HUDEP-2 (cell line): ENCODE measurements at regions not wholly inside any gene's neighbourhood (a gene's known extent, or its start where the extent isn't known, plus 50 kb on each side); places are given as distances from the start of the nearest gene placed in this dataset.
"Not testable (repeated sequence)": the region's sequence is repeated elsewhere in the genome, so short reads cannot be mapped to it uniquely, and the experiment has no call there.

ENCODE experiments used
- DNase-seq, 76 experiments: peaks; one replicate each; lab custom pipeline; 2025; ENCODE audit not compliant: unreplicated experiment in 76 of 76; lab: John Stamatoyannopoulos, UW

DNA sequence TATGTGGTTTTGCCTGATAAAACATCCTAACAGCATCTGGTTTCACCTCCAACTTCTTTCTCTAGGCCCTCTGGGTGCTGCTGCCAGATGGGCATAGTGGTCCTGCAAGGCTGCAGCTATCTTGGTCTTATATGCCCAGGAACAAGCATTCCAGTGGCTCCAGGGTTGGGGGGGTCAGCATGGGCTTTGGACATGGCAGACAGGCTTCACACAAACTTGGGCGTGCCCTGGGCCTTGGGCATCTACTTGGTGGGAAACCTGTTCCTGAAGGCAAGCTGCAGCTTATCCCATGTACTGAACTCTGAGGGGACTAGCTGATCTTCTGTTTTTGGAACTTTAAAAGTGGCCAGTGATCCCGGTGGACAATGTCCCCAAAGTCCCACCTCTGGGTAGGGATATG is 54.9 kb upstream of the ZNF678 start:
- no peak for DNase-seq

GRCh38 chr1:227506490-227507393 is 56.6 kb upstream of the ZNF678 start:
- not testable (repeated sequence) for DNase-seq

- not testable (repeated sequence) for DNase-seq
Measured at GRCh38 chr1:227496045-227496444, 67.3 kb upstream of the ZNF678 start.

DNA sequence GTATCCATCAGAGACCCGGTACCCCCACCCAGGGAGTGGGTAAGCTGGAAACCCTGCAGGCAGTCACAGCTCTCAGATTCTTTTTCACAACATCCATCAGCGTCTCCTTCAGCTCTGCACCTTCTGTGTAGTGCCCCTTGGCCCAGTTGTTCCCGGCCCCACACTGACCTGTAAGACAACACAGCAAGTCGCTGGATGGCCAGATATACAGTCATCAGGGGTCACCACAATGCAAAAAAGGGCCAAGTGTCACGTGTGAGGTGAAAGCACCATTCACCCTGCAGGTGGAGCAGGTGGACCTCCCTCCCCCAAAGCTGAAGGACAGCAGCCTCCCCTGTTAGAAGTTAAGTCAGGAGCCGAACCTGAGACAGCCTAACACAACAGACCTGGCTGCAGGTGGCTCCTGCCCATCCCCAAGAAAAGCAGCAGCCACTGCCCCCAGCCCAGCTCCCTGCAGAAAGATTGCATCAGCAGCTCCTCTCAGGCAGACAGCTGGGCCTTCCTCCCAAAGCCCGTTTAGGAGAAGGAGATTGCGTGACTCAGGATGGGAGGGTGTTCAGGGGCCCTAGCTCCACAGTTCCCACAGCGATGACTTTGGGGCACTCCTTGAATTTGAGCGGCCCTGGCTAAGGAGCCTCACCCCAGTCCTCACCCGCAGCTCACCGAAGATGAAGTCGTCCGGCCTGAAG is 69.3 kb upstream of the ZNF678 start:
- DNase-seq, result not testable (repeated sequence)

- DNase-seq, result no peak
Measured at GRCh38 chr1:227490478-227490877, 72.9 kb upstream of the ZNF678 start.

- DNase-seq, result no peak
Measured at GRCh38 chr1:227490001-227490400, 73.4 kb upstream of the ZNF678 start.

DNA sequence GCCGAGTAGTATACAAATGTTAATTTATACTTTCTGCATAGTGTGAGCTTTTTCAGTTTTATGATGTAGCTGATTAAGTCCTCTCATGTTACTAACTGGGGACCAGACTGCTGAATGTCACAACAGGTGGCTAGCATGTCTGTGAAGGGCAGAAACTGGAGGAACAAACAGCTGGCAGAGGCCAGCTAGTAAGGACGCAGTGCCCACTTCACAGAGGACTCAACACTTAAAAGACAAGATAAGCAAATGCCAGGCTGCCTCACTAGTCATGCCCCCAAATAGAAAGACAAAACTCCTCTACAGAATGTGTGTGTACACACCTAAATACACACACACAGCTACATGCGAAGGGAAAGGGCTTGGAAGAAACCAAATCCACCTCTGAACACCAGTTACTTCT is 73.8 kb upstream of the ZNF678 start:
- no peak for DNase-seq

GRCh38 chr1:227487606-227488005 is 75.8 kb upstream of the ZNF678 start:
- no peak for DNase-seq

DNA sequence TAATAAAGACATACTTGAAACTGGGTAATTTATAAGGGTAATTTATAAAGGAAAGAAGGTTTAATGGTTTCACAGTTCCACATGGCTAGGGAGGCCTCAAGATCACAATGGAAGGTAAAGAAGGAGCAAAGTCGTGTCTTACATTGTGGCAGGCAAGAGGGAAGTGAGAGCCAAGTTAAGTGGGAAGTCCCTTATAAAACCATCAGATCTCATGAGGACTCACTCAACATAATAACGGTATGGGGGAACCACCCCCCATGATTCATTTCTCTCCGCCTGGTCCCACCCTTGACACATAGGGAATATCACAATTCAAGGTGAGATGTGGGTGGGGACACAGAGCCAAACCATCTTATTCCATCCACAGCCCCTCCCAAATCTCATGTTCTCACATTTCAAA is 76.8 kb upstream of the ZNF678 start:
- DNase-seq, result no peak

DNA sequence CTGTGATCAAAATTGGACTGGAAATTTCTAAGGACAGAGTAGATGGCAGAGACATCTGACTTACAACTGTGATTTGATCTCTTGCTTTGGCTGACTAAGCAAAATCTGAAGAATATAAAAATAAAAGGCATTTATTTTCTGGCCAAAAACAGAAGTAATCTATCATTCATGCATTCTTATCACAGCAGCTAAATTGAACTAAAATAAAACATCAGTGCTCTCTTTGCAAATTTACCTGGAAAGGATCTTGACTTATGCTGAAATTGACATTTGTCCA is 81.4 kb upstream of the ZNF678 start:
- DNase-seq, result no peak

- not testable (repeated sequence) for DNase-seq
Measured at GRCh38 chr1:227474072-227474471, 89.3 kb upstream of the ZNF678 start.

DNA sequence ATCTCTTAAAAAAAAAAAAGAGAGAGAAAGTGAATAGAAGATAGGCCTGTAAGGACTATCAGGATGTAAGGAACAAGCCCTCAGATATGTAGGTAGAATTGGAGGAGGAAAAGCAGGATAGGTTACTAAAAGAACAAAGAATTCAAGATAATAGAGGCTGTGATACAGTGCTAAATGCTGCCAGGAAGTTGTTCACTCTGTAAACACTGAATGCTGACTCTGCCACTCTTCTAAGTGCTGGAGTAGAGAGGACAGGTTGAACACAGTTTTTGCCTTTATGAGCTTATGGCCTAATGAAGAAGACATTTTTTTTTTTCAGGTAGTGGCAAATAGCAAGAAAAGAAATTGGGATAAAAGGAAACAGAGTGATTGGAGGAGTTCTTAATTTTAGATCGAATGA is 90.6 kb upstream of the ZNF678 start:
- DNase-seq, result no peak

DNA sequence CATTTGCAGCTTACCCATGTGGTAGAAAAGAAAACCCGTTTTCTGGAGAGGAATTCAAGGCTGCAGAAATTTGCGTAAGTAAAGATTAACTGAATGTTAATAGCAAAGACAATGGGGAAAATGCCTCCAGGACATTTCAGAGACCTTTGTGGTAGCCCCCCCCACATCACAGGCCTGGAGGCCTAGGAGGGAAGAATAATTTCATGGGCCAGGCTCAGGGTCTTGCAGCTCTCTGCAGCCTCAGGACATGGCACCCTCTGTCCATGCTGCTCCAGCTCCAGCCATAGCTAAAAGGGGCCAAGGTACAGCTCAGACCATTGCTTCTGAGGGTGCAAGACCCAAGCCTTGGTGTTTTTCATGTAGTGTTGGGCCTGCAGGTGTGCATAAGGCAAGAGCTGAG is 92.7 kb upstream of the ZNF678 start:
- no peak for DNase-seq

GRCh38 chr1:227469708-227470107 is 93.6 kb upstream of the ZNF678 start:
- DNase-seq, result no peak

- no peak for DNase-seq
Measured at GRCh38 chr1:227466039-227466645, 97.2 kb upstream of the ZNF678 start.

DNA sequence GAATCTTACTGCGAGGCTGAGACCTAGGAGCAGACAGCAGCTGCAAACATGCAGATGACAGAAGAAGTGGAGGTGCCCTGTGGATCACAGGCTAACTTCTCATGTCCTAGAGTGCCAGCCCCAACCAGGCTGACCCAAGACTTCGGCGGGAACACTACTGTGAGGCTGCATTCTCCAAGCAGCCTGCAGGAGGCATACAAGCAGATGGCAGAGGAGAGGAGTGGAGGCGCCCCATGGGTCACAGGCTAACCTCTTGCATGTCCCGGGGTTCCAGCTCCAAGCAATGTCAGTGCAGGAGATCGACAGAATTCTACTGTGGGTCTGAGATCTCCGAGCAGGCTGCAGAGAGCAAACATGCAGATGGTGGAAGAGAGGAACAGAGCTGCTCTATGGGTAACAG is 98.1 kb upstream of the ZNF678 start:
- DNase-seq, result no peak

DNA sequence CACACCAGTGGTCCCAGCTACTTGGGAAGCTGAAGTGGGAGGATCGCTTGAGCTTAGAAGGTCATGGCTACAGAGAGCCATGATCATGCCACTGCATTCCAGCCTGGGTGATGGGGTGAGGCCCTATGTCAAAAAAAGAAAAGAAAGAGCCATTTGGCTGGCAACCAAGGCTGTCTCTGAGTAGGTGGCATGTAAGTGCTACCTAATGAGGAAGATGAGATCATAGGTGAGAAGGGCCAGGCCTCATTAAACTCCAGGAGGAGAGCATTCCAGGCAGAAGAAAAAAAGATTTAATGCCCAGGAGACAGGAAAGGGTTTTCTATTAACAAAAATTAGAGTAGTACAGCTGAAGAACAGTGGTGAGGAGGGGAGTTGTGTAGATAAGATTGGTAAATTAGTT is 103.4 kb upstream of the ZNF678 start:
- no peak for DNase-seq

- no peak for DNase-seq
Measured at GRCh38 chr1:227459326-227459841, 104.0 kb upstream of the ZNF678 start.

DNA sequence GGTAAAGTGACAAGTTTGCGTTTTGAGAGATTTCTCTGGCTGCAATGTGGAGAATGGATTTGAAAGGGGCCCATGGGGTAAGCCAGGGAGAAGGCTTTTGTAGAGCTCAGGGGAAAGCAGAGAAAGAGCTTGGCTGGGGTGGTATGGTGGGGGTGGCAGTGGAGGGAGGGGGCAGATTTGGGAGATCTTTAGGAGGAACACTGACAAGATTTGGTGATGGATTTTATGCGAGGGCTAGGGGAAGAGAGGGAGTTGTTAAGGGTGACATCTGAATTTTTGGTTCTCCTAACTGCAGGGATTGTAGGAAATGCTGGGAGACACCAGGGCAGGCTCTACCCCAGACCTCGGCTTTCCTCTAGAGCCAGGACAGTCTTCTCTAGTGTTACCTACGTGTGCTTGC is 108.7 kb upstream of the ZNF678 start:
- DNase-seq, result no peak

- DNase-seq, result no peak
Measured at GRCh38 chr1:227453631-227454355, 109.6 kb upstream of the ZNF678 start.

DNA sequence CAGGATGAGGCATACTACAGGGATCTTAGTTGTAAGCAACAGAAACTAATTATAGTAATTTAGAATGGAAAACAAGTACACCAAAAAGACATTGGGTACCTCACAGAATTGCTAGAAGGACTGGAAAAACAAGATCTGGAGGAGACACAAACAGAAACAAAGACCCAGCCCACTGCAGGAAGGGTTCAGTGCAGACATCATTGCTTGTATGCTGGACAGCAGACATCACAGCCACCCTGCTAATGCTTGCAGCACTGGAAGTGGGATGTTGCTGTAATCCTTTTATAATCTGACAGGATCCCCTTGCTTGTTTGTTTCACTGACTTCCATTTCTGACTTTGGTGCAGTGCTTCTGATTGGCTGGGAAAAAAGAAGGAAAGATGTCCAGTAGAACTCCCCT is 111.4 kb upstream of the ZNF678 start:
- no peak for DNase-seq
